Cerebellar nuclear complex (tissue), 1 donor: ENCODE measurements at regions not wholly inside any gene's neighbourhood (a gene's known extent, or its start where the extent isn't known, plus 50 kb on each side); places are given as distances from the start of the nearest gene placed in this dataset.
"Not testable (repeated sequence)": the region's sequence is repeated elsewhere in the genome, so short reads cannot be mapped to it uniquely, and the experiment has no call there.

Experiments
- DNase-seq, 2 experiments: peaks; one replicate each; lab custom pipeline; 2025; lab: John Stamatoyannopoulos, UW

DNA sequence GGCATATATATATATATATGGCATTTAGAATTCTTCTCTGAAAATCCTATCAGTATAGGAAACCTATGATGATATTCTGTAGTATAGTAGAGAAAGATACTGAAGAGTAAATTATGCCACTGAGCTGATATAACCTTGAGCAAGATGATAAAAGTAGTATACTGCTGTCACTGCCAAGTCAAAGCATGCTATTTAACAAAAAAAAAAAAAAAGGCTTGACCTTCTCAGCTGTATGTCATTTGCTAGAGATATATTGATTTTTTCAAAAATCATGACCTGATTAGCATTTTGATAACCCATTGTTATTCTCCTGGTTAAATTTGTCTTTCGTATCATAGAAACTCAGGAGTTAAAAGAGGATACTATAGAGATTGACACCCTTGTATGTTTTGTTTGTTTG is 299.4 kb downstream of the ADAMTS20 start:
- no peak for DNase-seq

DNA sequence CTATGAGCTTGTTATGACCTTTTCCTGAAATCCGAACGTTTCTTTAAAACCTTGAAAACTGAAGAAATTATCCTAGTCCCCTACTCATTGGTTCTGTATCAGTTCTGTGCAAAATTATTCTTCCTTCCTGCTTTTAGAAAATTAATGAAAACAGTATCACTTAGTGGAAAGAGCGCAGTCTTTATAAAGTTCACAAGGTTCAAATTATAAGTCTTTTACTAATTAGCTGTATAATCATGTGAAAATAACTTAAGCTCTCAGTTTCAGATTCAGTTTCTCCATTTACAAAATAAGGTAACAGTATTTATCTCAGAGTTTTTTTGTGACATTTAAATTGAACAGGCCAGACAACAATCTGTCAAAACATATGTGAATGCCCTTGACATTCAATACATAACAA is 306.1 kb downstream of the ADAMTS20 start:
- DNase-seq = no peak

DNA sequence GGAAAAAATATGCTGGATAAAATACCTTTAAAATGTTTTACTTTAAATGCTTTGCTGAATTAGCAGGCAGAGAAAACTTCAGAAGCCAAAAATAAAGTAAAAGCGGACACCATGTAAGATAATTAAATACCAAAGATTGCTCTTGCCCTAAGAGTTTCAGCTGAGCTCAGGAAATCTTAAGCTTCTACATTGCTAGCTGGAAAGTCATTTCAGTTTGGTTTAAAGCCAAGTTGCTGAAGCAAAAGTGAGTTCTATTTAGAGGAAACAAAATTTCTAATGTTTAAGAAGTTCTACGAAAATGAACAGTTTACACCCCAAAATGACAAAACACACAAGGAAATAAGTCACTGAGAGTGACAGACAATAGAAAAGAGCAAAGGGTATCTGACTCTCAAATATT is 310.0 kb downstream of the ADAMTS20 start:
- no peak for DNase-seq

DNA sequence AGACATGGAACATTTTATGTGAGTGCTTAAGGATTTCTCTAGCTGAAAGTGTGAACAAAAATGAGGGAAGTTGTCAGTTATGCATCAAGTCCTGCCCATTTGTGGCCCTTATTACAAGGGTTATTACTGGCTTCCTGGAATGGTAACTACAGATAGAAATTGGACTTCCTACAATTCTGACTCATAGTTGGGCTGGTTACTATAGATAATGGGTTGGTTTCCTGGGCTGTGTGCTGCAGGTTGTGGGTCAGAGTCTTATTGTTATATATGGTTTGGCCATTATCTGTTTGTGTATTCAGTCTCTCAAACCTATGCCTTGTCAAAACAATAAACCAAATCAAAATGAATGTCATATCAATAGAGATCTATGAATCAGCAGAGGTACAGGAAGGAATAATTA is 313.7 kb downstream of the ADAMTS20 start:
- no peak for DNase-seq

DNA sequence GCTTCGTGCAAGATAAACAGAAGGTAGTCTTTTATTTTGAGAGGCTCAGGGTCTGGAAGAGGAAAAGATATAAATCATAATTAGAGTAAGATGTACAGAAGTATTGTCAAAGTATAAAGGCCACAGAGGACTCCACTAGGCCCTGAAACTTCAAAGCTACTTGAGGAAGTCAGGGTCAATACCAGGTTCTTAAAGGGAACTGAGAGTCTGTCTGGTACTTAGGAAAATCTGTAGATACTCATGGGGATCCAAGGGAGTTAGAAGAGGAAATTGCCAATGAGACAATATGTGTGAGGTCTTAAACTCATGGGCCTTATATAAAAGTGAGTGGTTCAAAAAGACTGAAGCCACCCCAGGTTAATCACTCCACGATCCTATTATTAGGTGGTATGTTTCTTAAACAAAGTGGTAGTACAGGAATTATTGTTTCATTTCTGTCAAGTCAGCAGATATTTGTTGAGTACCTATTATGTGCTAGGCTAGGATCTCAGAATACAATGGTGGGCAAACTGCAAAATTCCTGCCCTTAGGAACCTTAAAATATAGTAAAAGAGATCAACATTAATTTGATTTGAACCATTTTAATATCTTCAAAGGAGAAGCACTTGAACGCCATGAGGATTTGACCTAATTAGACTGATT is 314.6 kb downstream of the ADAMTS20 start:
- no peak for DNase-seq

DNA sequence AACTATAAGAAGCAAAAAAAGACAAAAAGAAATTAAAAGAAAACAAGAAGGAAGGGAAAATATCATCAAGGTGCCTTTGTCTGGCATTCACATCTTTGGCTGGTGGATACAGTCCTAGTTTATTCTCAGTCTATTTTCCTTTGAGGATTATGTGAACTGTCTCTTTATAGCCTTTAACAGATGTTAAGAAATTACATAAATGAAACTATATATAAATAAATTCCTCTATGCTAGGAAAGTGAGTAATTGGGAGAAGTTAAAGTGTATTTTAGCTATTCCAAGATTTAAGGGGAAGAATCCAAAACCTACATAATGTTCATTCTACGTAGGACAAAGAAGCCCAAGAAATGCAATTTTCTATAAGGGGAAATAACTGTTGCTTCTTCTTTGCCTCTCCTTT is 316.3 kb downstream of the ADAMTS20 start:
- no peak for DNase-seq

DNA sequence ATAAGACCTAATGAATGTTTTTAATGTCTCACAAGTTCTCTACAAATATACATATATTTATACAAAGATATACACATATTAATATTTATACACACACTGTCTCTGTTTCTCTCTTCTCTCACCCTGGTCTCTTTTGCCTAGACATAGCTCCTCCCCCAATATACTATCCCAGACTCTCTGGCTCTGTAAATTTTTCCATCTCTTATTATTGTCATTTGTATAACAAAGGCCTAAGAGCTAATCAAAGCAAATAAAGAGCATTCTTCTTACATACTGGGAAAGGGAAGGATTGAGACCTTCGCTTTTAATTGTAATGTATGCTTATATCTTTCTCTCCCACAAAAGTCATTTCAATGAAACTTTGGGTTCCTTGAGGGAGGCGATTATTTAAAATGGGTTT is 318.1 kb downstream of the ADAMTS20 start:
- DNase-seq = no peak

DNA sequence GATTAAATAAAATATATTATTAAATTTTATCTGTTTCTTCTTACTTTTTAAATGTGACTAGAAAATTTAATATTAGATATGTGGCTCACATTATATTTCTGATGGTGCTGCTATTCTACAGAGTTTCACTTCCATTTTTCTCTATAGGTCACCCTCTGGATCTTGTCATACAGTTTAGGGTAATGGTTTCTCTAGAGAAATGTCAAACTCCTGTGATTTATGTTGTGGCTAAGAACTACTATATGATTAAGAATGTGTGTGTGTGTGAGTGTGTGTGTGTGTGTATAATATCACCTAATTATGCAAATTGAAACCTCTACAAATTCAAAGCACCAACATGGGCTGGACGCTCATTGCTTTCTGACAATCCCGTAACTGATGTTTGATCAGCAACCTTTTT is 325.9 kb downstream of the ADAMTS20 start:
- DNase-seq = no peak

DNA sequence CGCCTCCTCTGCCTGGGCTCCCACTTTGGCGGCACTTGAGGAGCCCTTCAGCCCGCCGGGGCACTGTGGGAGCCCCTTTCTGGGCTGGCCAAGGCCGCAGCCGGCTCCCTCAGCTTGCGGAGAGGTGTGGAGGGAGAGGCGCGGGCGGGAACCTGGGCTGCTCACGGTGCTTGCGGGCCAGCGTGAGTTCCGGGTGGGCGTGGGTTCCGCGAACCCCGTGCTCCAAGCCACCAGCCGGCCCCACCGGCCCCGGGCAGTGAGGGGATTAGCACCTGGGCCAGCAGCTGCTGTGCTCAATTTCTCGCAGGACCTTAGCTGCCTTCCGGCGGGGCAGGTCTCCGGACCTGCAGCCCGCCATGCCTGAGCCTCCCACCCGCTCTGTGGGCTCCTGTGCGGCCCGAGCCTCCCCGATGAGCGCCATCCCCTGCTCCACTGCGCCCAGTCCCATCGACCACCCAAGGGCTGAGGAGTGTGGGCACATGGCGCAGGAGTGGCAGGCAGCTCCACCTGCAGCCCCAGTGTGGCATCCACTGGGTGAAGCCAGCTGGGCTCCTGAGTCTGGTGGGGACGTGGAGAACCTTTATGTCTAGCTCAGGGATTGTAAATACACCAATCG is 327.7 kb downstream of the ADAMTS20 start:
- not testable (repeated sequence) for DNase-seq

DNA sequence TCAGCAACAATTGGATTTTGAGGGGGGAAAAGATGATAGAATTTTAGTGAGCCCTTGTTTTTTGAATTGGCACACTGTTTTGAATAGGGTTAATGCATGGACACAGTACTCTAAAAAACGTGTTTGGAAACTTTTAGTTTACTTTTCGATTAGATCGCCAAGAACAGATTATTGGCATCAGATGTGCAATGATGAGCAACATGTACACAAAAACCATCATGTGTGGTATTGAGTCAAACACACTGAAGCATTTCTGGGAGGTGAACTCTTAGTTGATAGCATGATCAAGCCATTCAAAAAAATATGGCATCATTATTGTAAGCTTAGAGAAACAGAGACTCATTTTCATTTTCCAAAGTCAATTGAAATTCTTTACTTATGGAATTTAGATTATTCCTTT is 329.2 kb downstream of the ADAMTS20 start:
- no peak for DNase-seq

DNA sequence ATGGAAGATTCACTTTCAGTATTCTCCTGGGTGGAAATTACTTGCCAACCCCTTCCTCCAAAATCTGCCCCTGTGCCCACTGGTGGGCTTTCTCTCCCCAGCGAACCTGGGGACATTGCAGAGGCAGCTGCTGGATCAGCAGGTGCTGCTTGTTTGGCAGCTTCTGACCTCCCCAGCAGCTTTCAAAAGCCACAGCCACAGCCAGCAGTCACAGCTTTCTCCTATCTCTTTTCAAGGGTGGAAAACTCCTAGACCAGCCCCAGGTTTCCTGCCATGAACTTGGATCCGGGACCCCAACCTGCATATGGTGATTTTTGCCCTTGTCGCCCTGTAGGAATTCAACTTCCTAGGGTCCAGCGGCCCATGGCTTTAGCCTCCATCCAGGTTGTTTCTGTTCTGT is 330.8 kb downstream of the ADAMTS20 start:
- no peak for DNase-seq

DNA sequence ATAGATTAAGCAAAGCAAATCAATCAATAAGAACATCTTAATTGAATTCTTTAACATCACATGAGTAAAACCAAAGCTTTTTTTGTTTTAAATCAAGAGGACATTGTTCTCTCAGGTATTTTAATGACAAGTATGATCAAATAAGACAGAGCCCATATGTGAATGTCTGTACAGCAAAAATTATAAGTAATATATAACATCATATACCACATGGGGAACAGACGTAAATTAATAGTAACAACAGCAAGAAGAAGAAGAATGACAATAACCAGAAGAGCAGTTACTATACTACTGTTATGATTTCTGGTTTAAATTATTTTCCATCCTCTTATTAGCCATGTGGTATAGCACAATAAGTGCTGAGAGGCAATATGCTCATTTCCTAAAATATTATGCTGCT is 335.5 kb downstream of the ADAMTS20 start:
- no peak for DNase-seq

DNA sequence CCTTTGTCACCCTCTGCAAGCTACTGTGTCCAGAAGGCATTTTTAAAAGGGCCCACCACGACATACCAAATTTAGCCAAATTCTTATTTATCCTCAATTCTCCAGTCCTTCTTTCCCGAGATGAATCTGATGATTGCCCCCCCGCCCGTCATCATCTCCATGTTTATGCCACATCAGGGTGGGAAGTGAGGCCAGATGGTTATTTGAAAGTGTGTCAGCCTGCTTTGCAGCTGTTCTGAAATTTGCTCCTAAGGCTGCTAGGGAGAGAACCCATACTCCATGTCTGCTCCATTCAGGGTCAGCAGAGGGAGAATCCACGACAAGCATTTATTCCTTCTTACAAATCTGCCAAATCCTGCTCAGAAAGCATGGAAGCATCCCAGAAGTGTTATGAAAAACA is 337.8 kb downstream of the ADAMTS20 start:
- DNase-seq = no peak

DNA sequence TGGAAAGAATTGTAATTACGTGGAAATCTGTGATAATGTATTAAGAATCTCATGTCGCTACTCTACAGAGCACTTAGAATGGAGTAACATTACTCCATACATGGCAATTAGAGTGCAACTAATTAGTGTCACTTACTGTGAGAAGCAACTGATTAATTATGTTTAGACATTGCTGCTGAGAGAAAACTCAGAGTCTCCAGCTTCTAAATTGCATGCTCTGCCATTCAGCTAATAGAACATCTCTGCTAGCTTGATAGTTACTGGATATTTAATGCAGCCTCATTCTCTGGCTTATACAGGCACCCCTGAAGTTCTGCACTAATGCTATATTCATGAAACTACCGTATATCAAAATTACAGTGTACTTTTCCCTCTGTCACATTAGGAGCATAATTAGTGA is 338.4 kb downstream of the ADAMTS20 start:
- no peak for DNase-seq

DNA sequence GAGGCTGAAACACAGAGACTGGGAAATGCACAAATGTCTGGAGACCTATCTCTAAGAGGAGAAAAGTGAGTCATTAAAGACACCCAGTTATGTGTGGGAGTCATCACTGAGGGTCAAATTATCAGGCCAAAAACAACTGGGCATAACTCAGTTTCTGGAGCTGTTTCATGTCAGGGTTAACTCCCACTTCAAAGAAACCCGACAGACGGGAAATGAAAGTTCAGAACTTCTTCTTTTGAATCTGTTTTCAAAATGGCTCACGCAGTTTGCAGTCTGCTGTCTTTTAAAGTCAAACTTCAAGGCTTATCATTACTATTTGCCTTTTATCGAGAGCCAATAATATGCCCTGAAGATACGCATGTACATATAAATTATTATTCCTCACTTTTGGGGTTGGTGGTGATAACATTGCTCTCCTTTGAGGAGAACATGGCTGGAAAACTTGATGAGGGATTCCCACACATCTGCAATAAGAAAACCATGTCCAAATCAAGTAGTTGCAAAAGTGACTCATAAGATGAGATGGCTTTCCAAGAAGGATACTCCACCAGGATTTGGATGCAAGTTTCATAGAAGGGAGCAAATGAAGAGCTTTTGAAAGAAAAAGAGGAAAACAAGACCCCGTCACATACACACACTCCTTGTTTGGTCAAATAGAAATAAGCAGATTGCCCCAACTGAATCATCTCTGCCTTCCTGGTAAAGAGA is 341.4 kb downstream of the ADAMTS20 start:
- no peak for DNase-seq

DNA sequence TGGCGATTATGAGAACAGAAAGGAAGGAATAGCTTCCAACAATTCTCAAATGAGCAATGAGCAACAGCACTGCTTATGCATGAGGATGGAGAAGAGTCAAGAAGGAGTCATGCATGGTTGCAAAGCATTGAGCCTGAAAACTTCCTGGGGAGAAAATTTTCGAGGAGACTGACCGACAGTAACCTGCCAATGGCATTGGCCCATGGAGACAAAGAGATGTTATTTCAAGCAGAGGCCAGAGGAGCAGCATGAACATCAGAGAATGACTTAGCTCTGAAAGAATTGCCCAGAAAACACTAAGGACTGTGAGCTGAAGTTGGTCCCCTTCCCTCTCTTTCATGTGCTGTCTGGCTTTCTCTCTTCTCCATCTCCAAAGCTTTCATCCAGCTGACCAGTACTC is 343.4 kb downstream of the ADAMTS20 start:
- DNase-seq = no peak

DNA sequence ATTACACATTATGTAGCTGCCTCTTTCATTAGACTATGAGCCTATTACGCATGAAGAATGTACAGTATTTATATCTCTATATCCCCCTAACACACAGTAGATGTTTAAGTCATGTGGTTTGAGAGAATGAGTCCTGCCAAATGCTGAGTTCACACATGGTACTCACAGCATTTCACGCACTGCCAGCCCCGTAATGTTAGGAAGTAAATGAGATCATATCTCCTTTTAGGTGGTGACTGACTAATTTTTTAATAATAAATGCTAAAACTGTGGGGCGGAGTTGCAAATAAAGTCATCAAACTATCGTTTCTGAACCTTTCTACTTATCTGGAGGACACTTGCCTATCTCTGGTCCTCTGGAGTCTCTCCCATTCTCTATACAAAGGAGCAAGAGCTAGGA is 343.8 kb downstream of the ADAMTS20 start:
- no peak for DNase-seq

DNA sequence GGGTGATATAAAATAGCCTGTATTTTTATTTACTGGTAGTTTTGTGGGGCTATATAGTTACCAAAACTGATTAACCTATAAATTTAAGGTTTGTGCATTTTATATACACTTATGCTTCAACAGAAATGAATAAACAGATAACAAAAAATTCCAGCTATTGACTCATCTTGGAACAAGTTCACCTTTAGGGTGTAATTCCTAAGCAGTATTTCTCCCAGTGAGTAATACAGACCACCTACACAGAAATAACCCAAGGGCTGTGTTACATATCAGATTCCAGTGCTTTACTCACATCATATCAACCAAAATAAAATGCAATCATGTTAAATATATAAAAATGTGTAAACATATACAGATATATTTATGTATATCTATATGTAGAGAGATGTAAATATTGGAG is 345.6 kb downstream of the ADAMTS20 start:
- DNase-seq = no peak

DNA sequence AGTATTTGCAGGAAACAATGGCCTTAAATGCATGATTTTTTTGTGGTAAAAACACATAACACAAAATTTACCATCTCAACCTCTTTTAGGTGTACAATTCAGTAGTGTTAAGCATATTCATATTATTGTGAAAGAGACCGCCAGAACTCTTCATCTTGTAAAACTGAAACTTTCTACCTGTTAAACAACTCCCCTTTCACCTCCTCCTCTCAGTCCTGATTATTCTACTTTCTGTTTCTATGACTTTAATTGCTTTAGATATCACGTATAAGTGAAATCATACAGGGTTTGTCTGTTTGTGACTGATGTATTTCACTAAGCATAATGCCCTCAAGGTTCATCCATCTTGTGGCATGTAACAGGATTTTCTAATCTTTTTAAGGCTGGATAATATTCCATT is 353.4 kb downstream of the ADAMTS20 start:
- DNase-seq = no peak

DNA sequence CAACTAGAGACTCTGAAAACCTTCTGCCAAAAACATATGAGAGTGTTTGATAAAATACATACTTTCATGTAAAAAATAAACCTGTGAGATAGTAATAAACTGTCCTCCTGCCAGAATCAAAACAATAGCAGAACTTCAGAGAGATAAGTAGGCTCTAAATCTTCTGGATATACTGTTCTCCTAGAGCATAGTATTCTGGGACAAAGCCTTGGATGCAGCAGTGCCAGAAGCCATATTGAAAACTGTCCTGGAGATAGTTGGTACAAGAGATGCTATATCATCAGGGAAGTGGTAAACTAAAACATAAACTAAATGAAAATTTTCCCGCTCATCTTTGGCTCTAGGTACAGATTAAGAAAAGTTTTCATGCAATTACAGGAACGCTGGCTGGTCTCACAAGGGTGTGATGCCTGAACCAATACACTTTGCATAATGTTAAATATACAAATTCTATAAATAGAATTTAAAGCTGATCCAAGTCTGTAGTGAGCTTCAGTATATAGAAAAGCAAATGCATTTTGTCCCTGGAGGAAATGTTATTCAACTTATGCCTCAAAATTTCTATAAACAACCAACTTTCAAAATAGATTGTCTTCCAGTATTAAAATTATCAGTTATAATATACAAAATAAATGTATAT is 355.6 kb downstream of the ADAMTS20 start:
- DNase-seq = no peak

DNA sequence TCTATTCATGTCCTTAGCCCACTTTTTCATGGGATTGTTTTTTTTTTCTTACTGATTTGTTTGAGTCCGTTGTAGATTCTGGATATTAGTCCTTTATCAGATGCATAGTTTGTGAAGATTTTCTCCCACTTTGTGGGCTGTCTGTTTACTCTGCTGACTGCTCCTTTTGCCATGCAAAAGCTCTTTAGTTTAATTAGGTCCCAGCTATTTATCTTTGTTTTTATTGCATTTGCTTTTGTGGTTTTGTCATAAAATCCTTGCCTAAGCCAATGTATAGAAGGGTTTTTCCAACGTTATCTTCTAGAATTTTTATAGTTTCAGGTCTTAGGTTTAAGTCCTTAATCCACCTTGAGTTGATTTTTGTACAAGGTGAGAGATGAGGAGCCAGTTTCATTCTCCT is 358.9 kb downstream of the ADAMTS20 start:
- not testable (repeated sequence) for DNase-seq

DNA sequence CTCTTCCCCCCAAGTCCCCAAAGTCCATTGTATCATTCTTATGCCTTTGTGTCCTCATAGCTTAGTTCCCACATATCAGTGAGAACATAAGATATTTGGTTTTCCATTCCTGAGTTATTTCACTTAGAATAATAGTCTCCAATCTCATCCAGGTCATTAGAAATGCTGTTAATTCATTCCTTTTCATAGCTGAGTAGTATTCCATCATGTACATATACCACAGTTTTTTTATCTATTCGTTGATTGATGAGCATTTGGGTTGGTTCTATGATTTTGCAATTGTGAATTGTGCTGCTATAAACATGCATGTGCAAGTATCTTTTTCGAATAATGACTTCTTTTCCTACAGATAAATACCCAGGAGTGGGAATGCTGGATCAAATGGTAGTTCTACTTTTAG is 359.6 kb downstream of the ADAMTS20 start:
- DNase-seq = not testable (repeated sequence)

DNA sequence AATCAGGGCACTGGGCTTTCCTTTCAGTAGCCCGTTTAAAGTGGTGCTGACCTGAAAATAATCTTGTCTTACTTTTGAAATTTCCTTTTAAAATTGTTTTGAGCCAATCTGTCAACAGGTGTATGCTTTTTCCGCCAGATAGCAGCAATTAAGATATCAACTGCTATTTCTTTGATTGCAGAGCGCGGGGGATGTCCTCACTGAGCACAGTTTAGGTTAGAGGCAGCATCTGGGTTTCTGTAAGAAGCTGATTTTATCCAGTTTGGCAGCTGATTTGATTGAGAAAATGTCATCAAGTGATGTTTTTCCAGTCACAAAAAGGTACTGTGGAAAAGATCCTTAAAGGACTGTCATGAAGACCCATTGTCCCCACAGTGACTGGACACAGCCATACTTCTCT is 371.8 kb downstream of the ADAMTS20 start:
- no peak for DNase-seq
